Spinal cord (tissue), 9 donors: ENCODE measurements at regions not wholly inside any gene's neighbourhood (a gene's known extent, or its start where the extent isn't known, plus 50 kb on each side); places are given as distances from the start of the nearest gene placed in this dataset.

ENCODE experiments used
- DNase-seq, 6 donors: peaks; one replicate each; pipeline versions ENCODE4 v3.0.0 to v3.0.0-alpha.2; 2013 to 2015; ENCODE audit warnings: low spot score in 6 of 6, low read depth in 4 of 6
- H3K27ac ChIP-seq: one replicate; pipeline ENCODE4 v1.5.1; 2013; ENCODE audit warnings: low read depth, low read length, control low read depth
- H3K27me3 ChIP-seq: one replicate; pipeline ENCODE4 v1.6.1; 2013; ENCODE audit warnings: low read length; ENCODE audit not compliant: control insufficient read depth, insufficient read depth
- H3K36me3 ChIP-seq: one replicate; pipeline ENCODE4 v1.6.1; 2013; ENCODE audit warnings: low read length; ENCODE audit not compliant: control insufficient read depth, insufficient read depth
- H3K4me1 ChIP-seq: one replicate; pipeline ENCODE4 v1.6.1; 2013; ENCODE audit warnings: low read length; ENCODE audit not compliant: control insufficient read depth, insufficient read depth
- H3K4me3 ChIP-seq: one replicate; pipeline ENCODE4 v1.5.1; 2013; ENCODE audit warnings: low read depth, low read length, control low read depth
- H3K9me3 ChIP-seq: one replicate; pipeline ENCODE4 v1.6.1; 2013; ENCODE audit warnings: low read length; ENCODE audit not compliant: control insufficient read depth, insufficient read depth
- WGBS: methylation state at CpG from one replicate; pipeline ENCODE4 v1.1.5; 2013; ENCODE audit warnings: missing lambda C conversion rate; ENCODE audit not compliant: insufficient coverage; 5-methylcytosine and 5-hydroxymethylcytosine counted together
- donor health status: healthy.

- Histone ChIP-seq H3K4me3 (no peak overlapping the region), H3K4me1 (peaks cover 3% of the 10 kb centered on the region), H3K27me3 (no peaks in the 10 kb centered on the region), H3K9me3 (no peaks in the 10 kb centered on the region), H3K36me3 (no peaks in the 10 kb centered on the region), H3K27ac (no peak overlapping the region)
- DNase-seq: no peak
- WGBS: 56% methylated on average over 2 of the region's 3 CpGs
Measured at GRCh38 chr10:44811072-44811471, 100.1 kb upstream of the TMEM72 start.

GRCh38 chr10:44813201-44813600 lies 97.9 kb upstream of the TMEM72 start:
- Histone ChIP-seq H3K9me3 (no peaks in the 10 kb centered on the region), H3K4me1 (peaks cover 3% of the 10 kb centered on the region), H3K27ac (no peak overlapping the region), H3K27me3 (no peaks in the 10 kb centered on the region), H3K4me3 (no peak overlapping the region), H3K36me3 (no peaks in the 10 kb centered on the region)
- no peak for DNase-seq
- 90% methylated on average over 2 of the region's 3 CpGs for WGBS

GRCh38 chr10:44814929-44815328 lies 96.2 kb upstream of the TMEM72 start:
- Histone ChIP-seq H3K36me3 (no peaks in the 10 kb centered on the region), H3K4me3 (no peak overlapping the region), H3K27ac (no peak overlapping the region), H3K4me1 (peaks cover 3% of the 10 kb centered on the region), H3K27me3 (no peaks in the 10 kb centered on the region), H3K9me3 (no peaks in the 10 kb centered on the region)
- WGBS: no CpG with 5 or more reads among the region's 2 CpGs
- no peak for DNase-seq

- H3K36me3 ChIP-seq: no peaks in the 10 kb centered on the region
- no peak overlapping the region for H3K4me3 ChIP-seq
- no peaks in the 10 kb centered on the region for H3K27me3 ChIP-seq
- peaks cover 4% of the 10 kb centered on the region for H3K4me1 ChIP-seq
- no peaks in the 10 kb centered on the region for H3K9me3 ChIP-seq
- WGBS: 61% methylated on average over 4 of the region's 6 CpGs
- H3K27ac ChIP-seq: peak overlapping the region; percentile 8
- peak in 1 of 6 donors; percentile 50 for DNase-seq
Measured at GRCh38 chr10:44818041-44818649, 93.0 kb upstream of the TMEM72 start.

- Histone ChIP-seq H3K27me3 (no peaks in the 10 kb centered on the region), H3K27ac (no peak overlapping the region), H3K36me3 (no peaks in the 10 kb centered on the region), H3K9me3 (no peaks in the 10 kb centered on the region), H3K4me3 (no peak overlapping the region), H3K4me1 (peaks cover 4% of the 10 kb centered on the region)
- WGBS: 78% methylated on average over 4 of the region's 5 CpGs
- peak in 1 of 6 donors; percentile 42 for DNase-seq
Measured at GRCh38 chr10:44818701-44819127, 92.4 kb upstream of the TMEM72 start.

- Histone ChIP-seq H3K27ac (no peak overlapping the region), H3K4me3 (no peak overlapping the region), H3K27me3 (no peaks in the 10 kb centered on the region), H3K36me3 (no peaks in the 10 kb centered on the region), H3K4me1 (peaks cover 4% of the 10 kb centered on the region), H3K9me3 (no peaks in the 10 kb centered on the region)
- WGBS: 91% methylated on average over 3 of the region's 3 CpGs
- no peak for DNase-seq
Measured at GRCh38 chr10:44820094-44820493, 91.0 kb upstream of the TMEM72 start.

GRCh38 chr10:44821290-44821689 lies 89.8 kb upstream of the TMEM72 start:
- H3K9me3 ChIP-seq: no peaks in the 10 kb centered on the region
- no peak overlapping the region for H3K4me3 ChIP-seq
- peaks cover 4% of the 10 kb centered on the region for H3K4me1 ChIP-seq
- no peaks in the 10 kb centered on the region for H3K36me3 ChIP-seq
- no peak overlapping the region for H3K27ac ChIP-seq
- WGBS: 97% methylated on average over 8 of the region's 8 CpGs
- no peak for DNase-seq
- H3K27me3 ChIP-seq: no peaks in the 10 kb centered on the region

- Histone ChIP-seq H3K27ac (no peak overlapping the region), H3K27me3 (no peaks in the 10 kb centered on the region), H3K9me3 (no peaks in the 10 kb centered on the region), H3K4me1 (peaks cover 4% of the 10 kb centered on the region), H3K4me3 (no peak overlapping the region), H3K36me3 (no peaks in the 10 kb centered on the region)
- no peak for DNase-seq
- WGBS: 100% methylated on average over 2 of the region's 3 CpGs
Measured at GRCh38 chr10:44822349-44822748, 88.8 kb upstream of the TMEM72 start.

- Histone ChIP-seq H3K27ac (no peak overlapping the region), H3K4me1 (peaks cover 10% of the 10 kb centered on the region), H3K9me3 (no peaks in the 10 kb centered on the region), H3K36me3 (no peaks in the 10 kb centered on the region), H3K4me3 (no peak overlapping the region), H3K27me3 (no peaks in the 10 kb centered on the region)
- peak in 1 of 6 donors; percentile 12 for DNase-seq
- 36% methylated on average over 3 of the region's 4 CpGs for WGBS
Measured at GRCh38 chr10:44822966-44823365, 88.2 kb upstream of the TMEM72 start.

GRCh38 chr10:44824607-44825006 lies 86.5 kb upstream of the TMEM72 start:
- H3K4me1 ChIP-seq: peaks cover 13% of the 10 kb centered on the region
- DNase-seq: no peak
- no peaks in the 10 kb centered on the region for H3K9me3 ChIP-seq
- H3K27me3 ChIP-seq: no peaks in the 10 kb centered on the region
- no peak overlapping the region for H3K4me3 ChIP-seq
- H3K27ac ChIP-seq: no peak overlapping the region
- 75% methylated on average over 3 of the region's 4 CpGs for WGBS
- H3K36me3 ChIP-seq: no peaks in the 10 kb centered on the region
